Fibroblast of peridontal ligament (primary cell): ENCODE measurements at regions not wholly inside any gene's neighbourhood (a gene's known extent, or its start where the extent isn't known, plus 50 kb on each side); places are given as distances from the start of the nearest gene placed in this dataset.
A peak's percentile ranks its signal among the peaks of the same experiment; 100 is the strongest.
"Not testable (repeated sequence)": the region's sequence is repeated elsewhere in the genome, so short reads cannot be mapped to it uniquely, and the experiment has no call there.

ENCODE experiments used
- DNase-seq: peaks from one replicate; pipeline ENCODE4 v3.0.0-alpha.2; 2010; ENCODE audit errors: extremely low read depth

DNA sequence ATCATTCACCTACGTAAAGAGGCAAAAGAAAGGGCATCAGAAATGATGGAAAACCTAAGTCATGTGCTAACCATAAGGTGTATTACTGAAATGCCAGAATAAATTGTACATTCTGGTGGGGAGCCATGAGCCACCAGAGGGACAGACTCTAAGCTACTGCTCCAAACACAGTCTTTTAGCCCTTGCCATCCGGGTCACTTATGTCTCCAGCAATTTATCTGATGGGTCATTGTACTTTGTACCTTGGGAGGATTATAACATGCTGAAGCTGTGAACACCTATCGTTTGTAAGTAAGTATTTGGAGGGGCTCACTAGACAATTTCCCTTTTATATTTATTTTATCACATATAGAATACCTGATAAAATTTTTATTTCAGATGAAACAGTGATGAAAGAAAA lies 495.1 kb downstream of the KIF4B start:
- no peak for DNase-seq

DNA sequence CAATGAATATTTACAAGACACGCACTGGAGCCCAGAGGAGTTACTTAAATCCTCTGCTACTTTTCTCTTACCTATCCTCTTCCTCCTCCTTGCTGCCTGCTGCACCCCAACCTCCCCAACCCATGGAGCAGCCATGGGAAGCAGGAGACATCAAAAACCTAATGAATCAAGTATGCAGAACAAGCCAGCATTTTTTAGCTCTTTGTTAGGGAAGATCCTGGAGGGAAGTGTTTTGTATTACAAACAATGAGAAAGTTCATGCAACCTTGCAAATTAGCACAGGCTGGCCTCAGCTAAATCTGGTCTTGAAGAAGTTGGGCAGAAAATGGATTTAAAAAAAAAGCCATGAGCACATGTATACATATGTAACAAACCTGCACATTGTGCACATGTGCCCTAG lies 498.8 kb downstream of the KIF4B start:
- no peak for DNase-seq

DNA sequence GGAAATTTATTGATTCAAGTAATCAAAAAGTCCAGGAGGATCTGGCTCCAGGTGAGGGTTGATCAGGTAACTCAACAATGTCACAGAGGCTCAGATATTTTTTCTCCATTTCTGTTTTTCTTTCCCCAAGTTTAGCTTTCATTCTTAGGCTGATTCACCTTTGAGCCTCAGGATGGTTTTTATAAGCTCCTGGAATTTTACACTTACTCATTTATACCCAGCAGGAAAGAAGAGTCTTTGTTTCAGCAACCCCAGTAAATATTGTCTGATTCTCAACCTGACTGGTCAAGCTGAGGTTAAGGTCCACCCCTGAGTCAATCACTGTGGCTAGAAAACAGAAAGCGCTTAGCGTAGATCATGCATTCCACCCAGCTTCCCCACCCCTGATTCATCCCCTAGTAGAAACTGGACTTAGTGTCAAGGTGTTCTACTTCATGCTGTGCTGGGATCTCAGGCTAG lies 500.6 kb downstream of the KIF4B start:
- DNase-seq, result no peak

DNA sequence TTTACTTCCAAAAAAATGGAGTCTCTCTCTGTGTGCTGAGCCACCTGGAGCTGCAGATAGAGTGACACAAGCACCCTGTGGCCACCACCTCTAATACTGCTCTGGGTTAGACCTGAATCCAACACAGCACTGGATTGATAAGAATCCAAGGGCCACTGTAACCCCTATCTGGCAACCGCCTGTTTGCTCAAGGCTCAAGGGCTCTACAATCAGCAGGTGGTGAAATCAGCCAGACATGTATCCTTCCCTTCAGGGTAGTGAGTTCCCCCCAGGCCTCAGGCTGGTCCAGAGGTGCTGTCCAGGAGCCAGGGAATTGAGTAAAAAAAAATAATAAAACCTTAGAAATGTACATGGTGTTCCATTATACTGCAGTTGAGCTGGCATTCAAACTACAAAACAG lies 509.0 kb downstream of the KIF4B start:
- no peak for DNase-seq

DNA sequence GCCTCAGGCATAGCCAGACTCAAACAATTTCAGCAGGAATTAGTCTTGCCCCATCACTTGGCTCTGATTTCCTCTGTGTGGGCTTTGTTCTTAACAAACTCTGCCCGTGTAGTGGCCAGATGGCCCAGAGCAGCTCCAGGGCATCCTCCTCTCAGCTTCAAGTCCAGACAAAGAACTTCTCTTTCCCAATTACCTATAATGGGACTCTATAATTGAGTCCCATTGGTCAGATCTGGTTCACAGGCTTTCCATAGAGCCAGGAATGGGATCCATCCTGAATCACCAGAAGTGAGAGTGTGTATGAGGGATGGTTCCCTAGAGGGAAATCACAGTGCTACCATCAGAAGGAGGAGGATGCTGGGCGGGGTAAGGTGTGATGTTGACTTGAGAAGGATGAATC lies 515.8 kb downstream of the KIF4B start:
- no peak for DNase-seq

DNA sequence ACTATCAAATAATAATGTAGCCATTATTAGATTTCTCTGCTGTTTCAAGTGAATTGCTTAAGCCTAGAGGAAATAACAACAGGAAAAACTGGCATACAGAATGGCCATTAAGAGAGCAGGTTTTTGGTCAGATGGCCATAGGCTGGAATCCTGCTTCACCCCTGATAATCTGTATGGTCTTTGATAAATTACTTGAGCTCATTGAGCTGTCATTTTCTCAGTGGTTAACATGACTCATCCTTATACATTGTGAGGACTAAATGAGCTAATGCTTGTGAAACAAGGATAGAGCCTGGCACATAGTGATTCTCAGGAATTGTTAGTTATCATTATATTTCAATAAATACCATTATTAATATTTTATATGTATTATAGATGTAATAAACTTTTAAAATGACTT lies 516.5 kb downstream of the KIF4B start:
- DNase-seq, result no peak

DNA sequence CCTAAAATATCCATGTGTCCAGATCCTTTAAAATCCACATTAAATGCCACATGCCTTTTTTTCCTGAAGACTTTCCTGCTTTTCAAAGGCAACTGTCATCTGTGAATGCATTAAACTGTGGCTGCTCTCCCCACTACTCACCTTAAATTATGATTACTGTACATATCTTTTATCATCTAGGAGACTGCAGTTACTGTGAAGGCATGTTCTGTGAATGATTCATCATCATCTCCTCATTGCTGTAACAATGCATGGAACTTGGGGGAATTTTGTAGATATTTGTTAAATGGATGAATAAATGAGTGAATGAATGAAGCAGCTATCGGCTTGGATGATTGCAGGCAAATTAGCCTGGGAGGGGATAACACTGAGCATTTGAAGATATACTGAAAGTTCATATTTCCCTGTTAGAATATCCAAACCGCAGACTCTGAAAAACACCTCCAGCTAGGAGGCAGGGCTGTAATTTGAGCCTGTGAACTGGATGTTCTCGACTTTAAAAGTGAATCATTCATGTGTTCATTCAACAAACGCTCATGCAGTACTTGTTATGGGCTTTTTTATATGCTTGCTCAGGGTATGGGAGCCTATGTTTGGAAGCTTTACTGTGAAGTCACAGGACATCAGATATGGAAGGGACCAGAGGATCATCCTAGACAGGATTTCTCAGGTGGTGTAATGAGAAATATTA lies 519.2 kb downstream of the KIF4B start:
- DNase-seq, result no peak

DNA sequence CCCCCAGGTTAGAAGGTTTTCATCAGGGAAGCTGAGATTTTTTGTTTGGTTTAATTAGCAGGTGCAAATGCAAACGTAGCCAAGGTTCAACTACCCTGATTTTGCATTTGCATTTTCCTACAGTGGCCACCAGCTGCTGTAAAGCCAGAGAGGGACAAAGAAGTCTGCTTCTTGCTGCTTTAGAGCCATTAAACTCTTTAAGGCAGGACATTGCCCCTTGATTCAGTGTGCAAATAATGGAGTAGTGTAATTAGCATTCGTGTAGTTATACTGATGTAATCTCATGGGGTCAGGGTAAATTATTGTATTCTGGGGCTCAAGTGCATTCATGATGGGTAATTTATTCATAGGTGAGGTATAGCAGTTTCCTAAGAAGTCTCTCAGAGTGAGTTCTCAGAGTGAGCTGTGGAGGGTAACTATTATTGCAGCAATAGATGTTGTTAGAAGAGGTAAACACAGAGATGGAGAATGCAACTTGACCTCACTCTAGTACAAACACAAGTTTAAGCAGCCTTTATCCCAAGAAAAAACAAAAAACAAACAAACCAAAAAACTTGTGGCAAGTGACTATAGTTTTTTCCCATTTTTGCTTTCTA lies 526.5 kb downstream of the KIF4B start:
- no peak for DNase-seq

DNA sequence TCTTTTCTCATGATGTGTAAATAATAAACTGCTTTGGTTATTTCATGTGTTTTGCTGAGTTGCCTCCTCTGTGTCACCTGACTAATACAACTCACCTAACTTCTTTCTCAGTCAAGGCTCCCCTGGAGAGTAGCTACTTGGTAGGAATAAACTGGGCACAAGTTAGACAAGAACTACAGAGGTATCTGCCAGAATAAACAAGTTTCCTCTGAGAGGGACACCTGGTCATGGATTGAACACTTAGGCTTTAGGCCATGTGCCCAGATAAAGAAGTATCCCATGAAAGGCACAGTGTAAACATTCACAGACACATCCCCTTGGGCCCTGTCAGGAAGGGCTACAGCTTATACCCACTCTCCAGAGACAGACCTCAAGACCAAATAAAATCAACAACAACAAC lies 532.5 kb downstream of the KIF4B start:
- no peak for DNase-seq

DNA sequence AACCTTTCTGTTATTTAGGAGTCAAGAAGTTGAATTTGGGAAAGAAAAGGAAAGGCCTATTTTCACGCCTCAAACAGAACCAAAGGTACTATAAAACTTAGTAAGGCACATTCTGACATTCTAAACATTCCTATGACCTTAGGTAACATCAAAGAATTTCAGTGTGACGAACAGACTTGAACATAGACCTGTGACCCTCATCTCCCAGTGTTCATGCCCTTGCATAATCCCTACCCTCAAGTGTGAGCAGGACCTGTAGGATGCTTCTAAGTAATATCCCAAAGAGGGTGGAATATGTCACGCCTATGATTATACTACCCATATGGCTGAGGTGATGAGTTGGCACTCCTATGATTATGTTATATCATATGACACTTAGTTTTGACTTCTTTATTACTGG lies 540.9 kb downstream of the KIF4B start:
- DNase-seq, result no peak

DNA sequence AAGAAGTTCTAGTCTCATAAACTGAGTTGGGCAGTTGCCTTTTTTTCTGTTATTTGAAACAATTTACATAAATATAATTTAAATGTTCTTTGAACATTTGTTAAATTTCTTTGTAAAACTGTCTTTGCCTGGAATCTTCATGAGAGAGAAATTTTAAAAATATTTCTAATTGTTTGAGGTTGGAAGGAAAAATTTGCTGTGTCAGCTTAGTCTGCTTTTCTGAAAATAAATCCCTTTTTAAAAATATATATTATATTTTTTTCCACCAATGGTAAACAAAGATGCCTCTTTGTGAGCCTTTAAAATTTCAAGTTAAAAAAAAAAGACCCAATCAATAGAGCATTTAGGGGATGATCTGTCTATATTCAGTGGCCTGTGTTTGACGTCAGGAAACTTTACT lies 542.7 kb downstream of the KIF4B start:
- DNase-seq, result no peak

DNA sequence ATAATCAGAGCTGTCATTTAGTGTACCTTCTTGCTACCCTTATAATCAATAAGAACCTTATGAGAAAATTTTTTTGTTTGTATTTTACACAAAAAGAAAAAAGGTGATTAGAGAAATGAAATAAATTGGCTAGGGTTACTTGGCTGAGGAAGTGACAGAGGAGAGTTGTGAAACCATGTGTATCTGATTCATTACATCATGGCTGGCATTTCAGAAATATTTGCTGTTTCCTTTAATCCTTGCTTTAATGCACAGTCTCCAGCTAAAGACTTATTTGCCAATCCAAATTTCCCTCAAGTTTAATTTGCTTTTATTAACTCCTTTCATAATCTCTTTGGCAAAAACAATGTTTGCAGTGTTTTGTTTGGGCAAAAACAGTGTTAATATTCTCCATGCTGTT lies 543.1 kb downstream of the KIF4B start:
- DNase-seq, result no peak

DNA sequence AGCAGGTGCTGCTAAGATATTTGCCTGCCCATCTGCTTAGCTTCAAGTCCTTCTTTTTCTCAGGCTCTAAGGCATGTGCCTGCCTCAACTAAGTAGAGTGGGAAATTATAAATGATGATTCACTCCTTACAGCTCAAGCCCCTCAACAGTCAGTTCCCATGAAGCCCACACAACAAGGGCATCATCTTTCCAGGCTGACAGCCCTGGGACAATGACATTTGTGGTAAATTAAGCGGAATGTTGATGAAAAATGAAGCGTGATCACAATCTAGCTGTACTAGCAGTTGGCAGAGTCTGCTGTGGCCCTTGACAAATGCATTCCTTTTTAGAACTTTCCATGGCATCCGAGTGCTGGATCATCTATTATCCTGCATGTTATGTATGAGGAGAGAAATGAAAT lies 548.6 kb downstream of the KIF4B start:
- no peak for DNase-seq

DNA sequence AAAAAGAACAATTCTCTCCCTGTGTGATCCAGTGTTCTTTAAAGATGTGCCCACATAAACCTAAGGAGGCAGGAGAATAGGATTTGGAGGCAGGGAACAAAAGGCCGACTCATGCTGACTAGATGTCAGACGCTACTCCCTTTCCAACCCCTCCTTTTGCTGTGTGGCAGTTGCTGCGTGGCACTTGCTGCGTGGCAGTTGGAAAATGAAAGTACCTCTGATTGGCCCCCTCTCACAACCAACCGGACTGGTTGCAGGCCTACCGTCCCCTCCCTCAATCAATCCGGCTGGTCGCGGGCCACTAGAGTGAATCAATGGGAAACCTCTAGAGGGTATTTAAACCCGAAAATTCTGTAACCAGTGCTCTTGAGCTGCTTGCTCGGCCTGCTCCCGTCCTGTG lies 551.0 kb downstream of the KIF4B start:
- no peak for DNase-seq

DNA sequence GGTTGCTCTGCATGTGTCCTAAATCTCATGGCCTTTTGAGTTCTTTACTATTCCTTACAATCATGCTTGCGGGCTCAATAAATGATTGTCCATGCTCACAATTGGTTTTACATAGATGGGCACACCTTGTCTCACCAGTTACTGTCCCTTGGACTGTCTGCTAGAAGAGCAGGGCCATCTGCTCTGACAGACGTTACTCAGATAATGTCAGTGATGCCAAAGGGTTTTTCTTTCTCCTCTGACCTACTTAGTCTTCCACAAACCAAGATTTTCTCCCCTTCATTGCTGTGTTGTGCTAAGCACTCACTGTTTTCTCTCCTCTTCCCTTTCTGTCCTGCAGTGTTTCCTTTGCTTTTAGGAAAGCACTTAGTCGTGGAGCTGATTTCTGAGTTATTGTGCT lies 562.3 kb downstream of the KIF4B start:
- DNase-seq, result no peak

DNA sequence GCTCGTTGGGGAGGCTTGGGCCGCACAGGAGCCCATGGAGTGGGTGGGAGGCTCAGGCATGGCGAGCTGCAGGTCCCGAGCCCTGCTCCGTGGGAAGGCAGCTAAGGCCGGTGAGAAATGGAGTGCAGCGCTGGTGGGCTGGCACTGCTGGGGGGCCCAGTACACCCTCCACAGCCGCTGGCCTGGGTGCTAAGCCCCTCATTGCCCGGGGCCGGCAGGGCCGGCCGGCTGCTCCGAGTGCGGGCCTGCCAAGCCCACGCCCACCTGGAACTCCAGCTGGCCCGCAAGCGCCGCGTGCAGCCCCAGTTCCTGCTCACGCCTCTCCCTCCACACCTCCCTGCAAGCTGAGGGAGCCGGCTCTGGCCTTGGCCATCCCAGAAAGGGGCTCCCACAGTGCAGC lies 573.3 kb downstream of the KIF4B start:
- DNase-seq, result not testable (repeated sequence)

DNA sequence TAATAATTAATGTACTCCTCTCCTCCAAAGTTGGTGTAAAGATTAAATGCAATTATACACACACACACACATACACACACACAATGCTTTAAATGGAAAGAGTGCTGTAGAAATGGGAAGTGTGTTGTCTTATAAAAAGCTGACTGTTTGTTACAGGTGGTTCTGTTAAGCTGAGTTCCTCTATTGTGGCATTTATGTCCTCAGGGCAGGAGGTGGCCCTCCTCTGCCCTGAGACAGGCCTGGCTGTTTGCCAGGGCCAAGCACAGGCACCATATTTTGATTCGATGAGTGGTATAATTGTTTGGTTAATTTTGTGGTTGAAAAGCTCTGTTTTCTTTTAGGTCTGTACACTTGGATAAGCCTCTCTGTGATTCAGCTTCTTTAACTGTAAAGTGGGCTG lies 573.9 kb downstream of the KIF4B start:
- no peak for DNase-seq

DNA sequence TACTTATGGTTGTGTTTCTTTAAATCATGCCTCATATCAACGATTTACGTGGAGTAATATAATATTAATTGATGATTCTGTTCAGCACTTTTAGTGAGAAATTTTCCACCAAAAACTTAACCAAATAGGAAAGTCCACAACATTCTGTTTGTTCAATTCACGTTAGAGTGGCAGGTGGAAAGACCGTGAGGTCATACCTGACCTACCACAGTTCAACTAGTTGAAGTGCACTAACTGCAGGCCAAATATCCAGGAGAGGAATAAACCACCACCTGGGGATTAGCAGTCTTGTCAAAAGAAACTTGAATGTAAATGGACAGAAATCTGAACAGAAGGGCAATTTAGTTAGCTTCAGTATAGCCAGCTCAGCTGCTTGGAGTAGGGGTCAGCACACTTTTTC lies 577.7 kb downstream of the KIF4B start:
- DNase-seq, result no peak

DNA sequence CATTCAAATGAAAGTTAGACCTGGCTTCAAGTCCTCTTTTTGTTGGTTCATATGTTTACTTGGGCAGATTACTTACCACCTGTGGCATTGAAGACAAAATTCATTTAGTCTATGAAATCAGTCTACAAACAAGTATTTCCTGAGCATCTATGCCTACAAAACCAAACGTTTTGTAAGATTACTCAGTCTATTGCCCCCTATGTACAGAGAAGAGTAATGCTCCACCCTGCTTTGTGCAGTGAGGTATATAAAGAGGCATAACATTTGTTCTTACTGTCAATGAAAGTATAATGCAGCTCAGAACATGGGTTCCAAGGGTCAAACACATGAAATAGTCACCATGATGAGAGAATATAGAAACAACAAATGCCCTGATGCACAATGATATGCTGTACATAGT lies 580.7 kb downstream of the KIF4B start:
- no peak for DNase-seq

DNA sequence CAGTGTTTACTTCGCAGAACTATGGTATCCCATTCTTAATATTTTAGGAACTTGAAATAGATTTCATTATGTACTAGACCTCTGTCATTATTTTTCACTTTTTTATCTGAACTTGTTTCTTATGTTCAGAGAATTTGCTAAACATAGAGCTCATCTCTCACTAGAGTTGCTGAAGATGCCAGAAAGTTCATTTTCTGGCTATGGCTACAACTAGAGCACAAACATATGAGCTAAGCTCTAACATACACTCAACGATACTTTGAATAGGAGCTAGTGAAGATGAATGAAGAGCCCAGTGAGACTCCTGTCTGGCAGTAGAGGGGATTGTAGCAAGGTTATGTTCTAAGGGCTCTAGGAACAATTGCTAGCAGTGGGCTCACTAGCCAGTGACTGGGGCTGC lies 582.2 kb downstream of the KIF4B start:
- DNase-seq, result no peak

DNA sequence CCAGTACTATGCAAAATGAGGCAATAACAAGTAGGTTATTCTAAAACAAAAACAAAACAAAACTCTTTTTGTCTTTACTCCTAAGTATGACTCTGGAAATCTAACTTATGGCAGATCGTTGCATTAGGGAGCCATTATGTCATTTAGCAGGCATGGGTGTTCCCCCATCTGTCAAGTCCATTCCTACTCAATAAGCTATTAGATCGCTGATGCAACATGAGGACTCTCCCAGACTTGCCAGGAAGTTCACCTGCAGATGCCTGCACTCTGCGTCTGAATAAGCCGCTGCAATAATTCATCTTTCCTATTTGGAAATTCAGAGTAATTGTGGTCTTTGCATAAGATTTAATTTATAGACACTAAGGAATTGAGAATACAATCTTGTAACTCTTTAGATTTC lies 585.0 kb downstream of the KIF4B start:
- DNase-seq, result no peak

DNA sequence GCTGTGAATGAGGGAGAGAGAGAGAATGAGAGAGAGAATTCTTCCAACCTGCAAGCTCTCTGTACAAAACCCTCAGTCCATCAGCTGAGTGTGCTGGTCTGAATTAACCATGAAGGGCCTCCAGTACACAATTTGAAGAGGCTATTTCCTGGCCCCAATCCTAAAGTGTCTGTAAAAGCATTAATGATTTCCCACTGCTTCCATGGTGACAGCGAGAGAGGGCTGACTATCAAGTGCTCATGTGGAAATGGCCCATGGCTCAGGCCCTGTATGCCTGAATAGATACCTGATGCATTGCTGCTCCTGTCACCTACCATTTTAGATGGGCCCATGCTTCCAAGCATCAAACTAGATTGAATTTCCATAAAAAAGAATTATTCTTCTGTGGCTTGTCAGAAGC lies 592.4 kb downstream of the KIF4B start:
- no peak for DNase-seq

DNA sequence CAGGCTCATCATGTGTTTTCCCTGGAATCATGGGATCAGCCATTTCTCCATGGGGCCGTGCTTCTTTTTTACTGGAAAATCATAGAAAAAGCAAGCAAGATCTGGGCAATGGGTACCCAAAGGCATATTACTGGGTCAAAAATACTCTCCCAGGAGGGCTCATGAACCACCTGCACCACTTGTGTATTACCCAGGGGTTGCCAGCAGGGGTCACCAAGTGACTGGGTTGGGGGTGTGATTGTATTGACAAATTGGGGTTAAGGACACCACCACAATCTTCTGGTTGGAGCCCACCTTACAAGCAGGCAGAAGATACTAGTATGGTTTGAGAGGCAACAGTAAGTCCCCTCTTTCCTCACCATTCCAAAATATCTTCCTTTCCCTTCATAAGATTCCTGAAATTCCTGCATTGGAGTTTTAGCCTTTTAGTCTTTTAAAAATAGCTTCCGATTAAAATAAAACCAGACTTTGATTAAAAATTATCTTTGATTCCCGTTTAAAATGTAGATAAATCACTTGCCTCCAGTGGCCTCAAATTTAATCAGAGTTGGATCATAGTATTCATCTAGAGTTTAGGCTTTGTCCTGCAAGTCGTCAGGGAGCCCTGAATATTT lies 603.3 kb downstream of the KIF4B start:
- DNase-seq, result peak; percentile 1

DNA sequence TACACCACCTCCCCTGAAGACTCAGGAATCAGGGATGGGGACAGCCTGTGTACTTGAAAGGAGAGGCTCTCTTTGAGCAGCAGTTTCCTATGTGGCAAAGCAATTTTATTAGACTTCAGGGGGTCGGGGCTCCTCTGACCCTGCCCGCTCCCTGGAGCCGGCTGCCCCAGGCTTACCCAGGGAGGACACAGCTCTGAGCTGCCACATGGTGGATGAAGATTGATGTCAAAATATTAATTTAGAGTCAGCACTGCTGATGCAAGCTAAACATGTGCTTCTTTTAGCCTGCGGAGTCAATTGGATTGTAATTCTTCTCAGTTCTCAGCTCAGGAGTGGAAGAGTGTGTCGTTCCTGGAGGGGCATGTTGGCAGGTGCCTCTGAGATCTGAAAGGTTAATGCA lies 606.1 kb downstream of the KIF4B start:
- DNase-seq, result no peak
